ENCODE measurements at regions not wholly inside any gene's neighbourhood (a gene's known extent, or its start where the extent isn't known, plus 50 kb on each side); places are given as distances from the start of the nearest gene placed in this dataset.

- no peak for TF ChIP-seq SIN3A (IDR thresholded peaks at IDR 0.05; ENCODE audit: borderline replicate concordance, insufficient read depth, low read length)
- no peak for TF ChIP-seq FOXP2 (optimal IDR thresholded peaks at IDR 0.05; ENCODE audit: borderline replicate concordance, extremely low read depth, extremely low read length, insufficient read depth)
- no peak for TF ChIP-seq POLR2AphosphoS5 (IDR thresholded peaks at IDR 0.05; ENCODE audit: low read depth, low read length)
- no peak for TF ChIP-seq TAF1 (IDR thresholded peaks at IDR 0.05; ENCODE audit: borderline replicate concordance, insufficient read depth, low read length)
- TF ChIP-seq REST (IDR thresholded peaks at IDR 0.05; ENCODE audit: insufficient read depth in 1 of 2, low read depth in 2 of 2, low read length in 2 of 2) = no peak
Measured at GRCh38 chr10:128322950-128323349, 196.7 kb upstream of the MKI67 start.

- TF ChIP-seq TAF1 (IDR thresholded peaks at IDR 0.05; ENCODE audit: borderline replicate concordance, insufficient read depth, low read length) = no peak
- TF ChIP-seq POLR2AphosphoS5 (IDR thresholded peaks at IDR 0.05; ENCODE audit: low read depth, low read length) = no peak
- no peak for TF ChIP-seq SIN3A (IDR thresholded peaks at IDR 0.05; ENCODE audit: borderline replicate concordance, insufficient read depth, low read length)
Measured at GRCh38 chr10:128324058-128324827, 198.0 kb upstream of the MKI67 start.

GRCh38 chr10:128325788-128326187, 199.6 kb upstream of the MKI67 start:
- TF ChIP-seq FOXP2 (optimal IDR thresholded peaks at IDR 0.05; ENCODE audit: borderline replicate concordance, extremely low read depth, extremely low read length, insufficient read depth) (no peak), REST (IDR thresholded peaks at IDR 0.05; ENCODE audit: insufficient read depth in 1 of 2, low read depth in 2 of 2, low read length in 2 of 2) (no peak), TAF1 (IDR thresholded peaks at IDR 0.05; ENCODE audit: borderline replicate concordance, insufficient read depth, low read length) (no peak), SIN3A (IDR thresholded peaks at IDR 0.05; ENCODE audit: borderline replicate concordance, insufficient read depth, low read length) (no peak), POLR2AphosphoS5 (IDR thresholded peaks at IDR 0.05; ENCODE audit: low read depth, low read length) (no peak)

GRCh38 chr10:128326251-128326650, 200.0 kb upstream of the MKI67 start:
- no peak for TF ChIP-seq SIN3A (IDR thresholded peaks at IDR 0.05; ENCODE audit: borderline replicate concordance, insufficient read depth, low read length)
- no peak for TF ChIP-seq TAF1 (IDR thresholded peaks at IDR 0.05; ENCODE audit: borderline replicate concordance, insufficient read depth, low read length)
- no peak for TF ChIP-seq FOXP2 (optimal IDR thresholded peaks at IDR 0.05; ENCODE audit: borderline replicate concordance, extremely low read depth, extremely low read length, insufficient read depth)
- no peak for TF ChIP-seq POLR2AphosphoS5 (IDR thresholded peaks at IDR 0.05; ENCODE audit: low read depth, low read length)
- no peak for TF ChIP-seq REST (IDR thresholded peaks at IDR 0.05; ENCODE audit: insufficient read depth in 1 of 2, low read depth in 2 of 2, low read length in 2 of 2)

- TF ChIP-seq POLR2AphosphoS5 (IDR thresholded peaks at IDR 0.05; ENCODE audit: low read depth, low read length) = no peak
- TF ChIP-seq TAF1 (IDR thresholded peaks at IDR 0.05; ENCODE audit: borderline replicate concordance, insufficient read depth, low read length) = no peak
- TF ChIP-seq FOXP2 (optimal IDR thresholded peaks at IDR 0.05; ENCODE audit: borderline replicate concordance, extremely low read depth, extremely low read length, insufficient read depth) = no peak
- no peak for TF ChIP-seq SIN3A (IDR thresholded peaks at IDR 0.05; ENCODE audit: borderline replicate concordance, insufficient read depth, low read length)
- no peak for TF ChIP-seq REST (IDR thresholded peaks at IDR 0.05; ENCODE audit: insufficient read depth in 1 of 2, low read depth in 2 of 2, low read length in 2 of 2)
Measured at GRCh38 chr10:128326851-128327250, 200.6 kb upstream of the MKI67 start.

Measured in PFSK-1 (cell line).